NCI-H460 (cell line): ENCODE measurements at regions not wholly inside any gene's neighbourhood (a gene's known extent, or its start where the extent isn't known, plus 50 kb on each side); places are given as distances from the start of the nearest gene placed in this dataset.
"Not testable (repeated sequence)": the region's sequence is repeated elsewhere in the genome, so short reads cannot be mapped to it uniquely, and the experiment has no call there.

Source experiments
- DNase-seq: peaks from one replicate; pipeline ENCODE4 v3.0.0-alpha.2; 2016; ENCODE audit warnings: low read depth; ENCODE audit errors: extremely low read depth

GRCh38 chr1:157330177-157330576 lies 192.0 kb upstream of the ETV3 start:
- DNase-seq: not testable (repeated sequence)

- not testable (repeated sequence) for DNase-seq
These were observed 189.9 kb upstream of the ETV3 start for GRCh38 chr1:157328120-157328519.

GRCh38 chr1:157326173-157326859 lies 188.1 kb upstream of the ETV3 start:
- no peak for DNase-seq

- DNase-seq: no peak
These were observed 187.0 kb upstream of the ETV3 start for GRCh38 chr1:157325220-157325619.

- DNase-seq: not testable (repeated sequence)
These were observed 183.8 kb upstream of the ETV3 start for GRCh38 chr1:157321972-157322371.

- no peak for DNase-seq
These were observed 181.4 kb upstream of the ETV3 start for GRCh38 chr1:157319567-157319966.

- DNase-seq: not testable (repeated sequence)
These were observed 179.0 kb upstream of the ETV3 start for GRCh38 chr1:157317229-157317628.

GRCh38 chr1:157315544-157315943 lies 177.3 kb upstream of the ETV3 start:
- DNase-seq: no peak

GRCh38 chr1:157314408-157314807 lies 176.2 kb upstream of the ETV3 start:
- DNase-seq: no peak

- no peak for DNase-seq
These were observed 175.1 kb upstream of the ETV3 start for GRCh38 chr1:157313240-157313807.

- no peak for DNase-seq
These were observed 174.1 kb upstream of the ETV3 start for GRCh38 chr1:157312082-157312812.

- no peak for DNase-seq
These were observed 173.5 kb upstream of the ETV3 start for GRCh38 chr1:157311730-157312081.

GRCh38 chr1:157310805-157311729 lies 172.9 kb upstream of the ETV3 start:
- not testable (repeated sequence) for DNase-seq

GRCh38 chr1:157310401-157310800 lies 172.2 kb upstream of the ETV3 start:
- DNase-seq: no peak

- no peak for DNase-seq
These were observed 169.3 kb upstream of the ETV3 start for GRCh38 chr1:157307491-157307890.

GRCh38 chr1:157306896-157307295 lies 168.7 kb upstream of the ETV3 start:
- DNase-seq: no peak

- DNase-seq: no peak
These were observed 166.1 kb upstream of the ETV3 start for GRCh38 chr1:157304271-157304670.

GRCh38 chr1:157302724-157303123 lies 164.5 kb upstream of the ETV3 start:
- no peak for DNase-seq

GRCh38 chr1:157302199-157302497 lies 164.0 kb upstream of the ETV3 start:
- DNase-seq: no peak

GRCh38 chr1:157301477-157302198 lies 163.4 kb upstream of the ETV3 start:
- no peak for DNase-seq
